CD4-positive, alpha-beta T cell treated with Interleukin-15 for 1 hour (primary cell): ENCODE measurements at regions not wholly inside any gene's neighbourhood (a gene's known extent, or its start where the extent isn't known, plus 50 kb on each side); places are given as distances from the start of the nearest gene placed in this dataset.
A peak's percentile ranks its signal among the peaks of the same experiment; 100 is the strongest.
"Not testable (repeated sequence)": the region's sequence is repeated elsewhere in the genome, so short reads cannot be mapped to it uniquely, and the experiment has no call there.

ENCODE experiments used
- DNase-seq: peaks from one replicate; pipeline ENCODE4 v3.0.0-alpha.2; 2020

DNA sequence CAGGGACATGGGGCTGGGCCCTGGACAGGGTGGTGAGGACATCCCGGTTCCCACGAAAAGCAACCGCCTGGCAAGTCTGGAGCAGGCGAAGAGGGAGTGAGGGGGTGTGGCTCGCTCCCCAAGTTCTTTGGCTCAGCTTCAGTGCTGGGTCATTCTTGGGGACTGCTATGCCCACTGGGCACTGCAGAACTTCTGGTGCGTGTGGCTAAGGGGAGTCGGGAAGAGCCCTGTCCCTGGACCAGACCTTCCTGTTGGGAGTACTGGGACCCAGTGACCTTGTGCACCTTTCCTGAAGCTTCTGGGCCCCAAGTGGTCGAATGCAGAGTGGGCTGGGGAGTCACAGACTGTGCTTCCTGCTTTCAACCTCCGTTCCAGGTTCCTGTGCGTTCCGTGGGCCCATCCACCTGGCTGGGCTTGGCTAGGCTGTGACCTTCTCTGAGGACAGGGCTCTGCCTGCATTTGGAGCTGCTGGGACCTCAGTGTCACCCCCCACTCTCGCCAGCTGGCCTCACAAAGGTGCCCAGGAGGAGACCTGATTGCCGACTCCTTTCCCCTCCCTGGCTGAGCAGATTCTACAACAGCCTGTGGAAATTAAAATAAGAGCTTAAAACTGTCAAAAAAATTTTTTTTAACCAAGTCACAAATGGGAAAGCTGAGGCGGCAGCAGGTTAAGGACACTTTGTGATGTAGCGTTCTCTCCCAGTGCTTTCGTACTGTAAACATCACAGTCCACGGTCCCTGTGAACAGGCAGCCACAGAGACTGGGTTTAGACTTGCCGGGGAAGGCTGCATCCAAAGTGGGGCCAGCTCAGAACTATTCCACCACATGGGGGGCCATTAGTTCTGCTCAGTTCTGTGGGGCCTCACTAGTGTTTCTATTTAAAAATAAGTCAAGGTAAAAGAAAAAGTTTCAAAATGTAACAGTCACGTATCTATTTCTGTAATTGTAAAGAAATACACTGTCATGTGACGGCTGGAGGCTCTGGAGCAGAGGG, 63.8 kb upstream of the WNT7B start:
- DNase-seq: no peak

DNA sequence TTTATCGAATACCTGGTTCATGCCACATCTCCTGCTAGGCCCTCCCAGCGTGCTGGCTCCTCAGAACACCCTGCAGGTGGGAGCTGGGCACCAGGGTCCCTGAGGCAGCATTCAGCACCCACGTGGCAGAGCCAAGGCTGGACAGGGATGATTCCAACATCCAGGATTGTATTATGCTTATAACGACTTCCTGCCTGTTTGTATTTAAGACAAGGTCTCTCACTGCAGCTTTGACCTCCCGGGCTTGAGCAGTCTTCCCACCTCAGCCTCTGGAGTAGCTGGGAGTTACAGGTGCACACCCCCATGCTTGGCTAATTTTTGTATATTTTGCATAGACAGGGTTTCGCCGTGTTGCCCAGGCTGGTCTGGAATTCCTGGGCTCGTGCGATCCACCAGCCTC, 64.7 kb upstream of the WNT7B start:
- no peak for DNase-seq

DNA sequence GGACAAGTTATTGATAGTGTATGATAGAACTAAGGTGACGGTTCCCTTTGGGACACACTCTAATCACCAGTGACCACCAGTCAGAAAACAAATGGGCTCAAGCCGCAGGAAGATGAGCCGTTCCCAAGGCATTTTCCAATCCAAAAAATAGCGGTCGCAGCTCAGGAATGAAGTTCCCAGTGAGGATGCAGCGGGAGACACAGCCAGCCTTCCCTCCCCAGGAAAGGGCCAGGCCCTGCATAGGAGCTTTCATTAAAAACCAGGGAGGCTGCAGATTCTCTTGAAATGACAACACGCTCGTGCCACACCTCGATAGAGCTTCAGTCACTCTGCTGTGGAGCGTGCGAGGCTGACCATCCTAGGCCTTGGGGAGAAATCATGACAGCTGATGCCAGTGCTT, 65.8 kb upstream of the WNT7B start:
- no peak for DNase-seq

DNA sequence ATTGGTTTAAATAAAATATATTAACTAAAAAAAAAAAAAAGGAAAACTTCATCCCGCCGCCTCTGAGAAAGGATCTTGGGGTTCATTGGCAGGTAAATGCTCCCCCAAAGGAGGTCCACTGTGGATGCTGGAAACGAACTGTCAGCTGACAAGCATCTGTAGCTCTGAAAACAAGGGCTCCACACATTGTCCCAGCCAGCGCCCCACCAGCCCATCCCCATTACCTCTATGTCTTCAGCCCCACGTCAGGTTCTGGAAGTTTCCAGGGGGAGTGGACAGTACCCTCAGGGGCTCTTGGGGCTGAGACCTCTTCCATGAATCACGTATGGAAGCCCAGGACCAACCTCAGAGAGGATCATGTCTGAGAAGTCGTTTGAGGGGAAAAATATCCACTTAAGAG, 66.4 kb upstream of the WNT7B start:
- DNase-seq: no peak

DNA sequence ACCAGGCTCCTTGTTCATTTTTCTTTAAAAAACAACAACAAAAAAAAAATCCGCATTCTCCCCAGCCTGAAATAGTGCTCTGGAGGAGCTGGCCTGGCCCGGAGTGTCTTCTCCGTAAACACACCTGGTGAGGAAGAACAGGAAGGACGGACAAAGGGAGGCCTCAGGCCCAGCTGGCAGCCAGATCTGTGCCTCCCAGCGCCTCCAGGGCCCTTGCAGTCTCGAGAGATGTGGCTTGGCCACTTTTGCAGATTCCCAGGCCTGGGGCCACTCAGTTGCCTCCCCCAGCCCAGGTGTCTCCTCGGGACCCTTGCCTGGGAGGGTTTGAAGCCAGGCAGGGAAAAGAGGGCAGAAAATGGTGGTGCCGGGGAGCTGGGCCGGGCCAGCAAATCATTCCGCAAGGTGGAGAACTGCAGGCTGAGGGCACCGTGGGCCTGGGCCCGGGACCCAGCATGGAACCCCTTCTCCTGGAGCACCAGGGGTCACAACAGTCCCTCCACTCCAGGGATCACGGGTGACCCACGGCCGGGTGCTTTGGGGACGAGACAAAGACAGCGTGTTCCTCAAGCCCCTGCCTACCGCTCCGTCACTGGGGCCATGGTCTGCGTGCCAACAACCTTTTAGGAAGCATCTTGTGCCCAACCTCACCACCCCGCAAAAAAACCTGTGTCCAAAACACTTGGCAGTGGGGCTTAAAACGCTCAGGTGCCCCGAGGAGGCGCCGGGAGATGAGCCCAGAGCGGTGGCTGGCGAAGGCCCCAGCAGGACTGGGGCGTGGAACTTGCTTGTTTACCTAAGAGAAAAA, 67.1 kb upstream of the WNT7B start:
- DNase-seq: no peak

DNA sequence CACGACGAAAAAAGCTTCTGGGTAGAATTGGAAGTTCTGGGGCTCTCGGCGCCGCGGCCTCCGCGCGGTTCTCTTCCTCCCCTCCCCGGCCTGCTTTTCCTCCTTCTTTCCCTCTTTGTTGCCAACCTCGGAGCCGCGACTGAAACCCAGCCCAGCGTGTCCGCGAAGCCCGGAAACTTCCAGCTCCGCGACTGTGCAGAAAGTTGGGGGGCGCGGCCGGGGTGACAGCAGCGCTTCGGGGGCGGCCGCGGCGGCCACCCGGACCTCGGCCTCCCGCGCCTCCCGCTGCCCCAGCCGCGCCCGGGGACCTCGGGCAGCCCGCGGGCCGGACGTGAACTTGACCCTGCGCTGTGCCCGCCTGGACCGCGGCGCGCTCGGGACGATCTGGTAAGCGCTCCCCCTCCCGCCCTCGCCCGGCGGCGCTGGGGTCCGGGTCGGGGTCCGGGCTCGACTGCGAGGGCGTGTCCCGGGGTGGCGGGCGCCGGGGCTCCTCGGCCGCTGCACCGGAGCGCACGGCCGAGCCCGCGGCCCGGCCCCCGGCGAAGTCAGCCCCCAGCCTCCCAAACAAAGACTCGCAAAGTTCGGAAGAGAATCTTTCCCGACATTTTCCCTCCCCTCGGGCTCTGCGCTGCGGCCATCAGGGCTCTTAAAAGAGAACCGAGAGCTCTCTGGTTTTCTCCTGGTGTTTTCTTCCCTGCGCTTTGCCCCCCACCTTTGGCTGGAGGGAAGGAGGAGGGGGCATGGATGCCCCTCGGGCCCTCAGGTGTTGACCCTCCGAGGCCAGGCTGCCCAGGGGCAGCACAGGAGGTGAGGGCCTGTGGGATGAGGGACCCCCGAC, 67.9 kb upstream of the WNT7B start:
- no peak for DNase-seq

DNA sequence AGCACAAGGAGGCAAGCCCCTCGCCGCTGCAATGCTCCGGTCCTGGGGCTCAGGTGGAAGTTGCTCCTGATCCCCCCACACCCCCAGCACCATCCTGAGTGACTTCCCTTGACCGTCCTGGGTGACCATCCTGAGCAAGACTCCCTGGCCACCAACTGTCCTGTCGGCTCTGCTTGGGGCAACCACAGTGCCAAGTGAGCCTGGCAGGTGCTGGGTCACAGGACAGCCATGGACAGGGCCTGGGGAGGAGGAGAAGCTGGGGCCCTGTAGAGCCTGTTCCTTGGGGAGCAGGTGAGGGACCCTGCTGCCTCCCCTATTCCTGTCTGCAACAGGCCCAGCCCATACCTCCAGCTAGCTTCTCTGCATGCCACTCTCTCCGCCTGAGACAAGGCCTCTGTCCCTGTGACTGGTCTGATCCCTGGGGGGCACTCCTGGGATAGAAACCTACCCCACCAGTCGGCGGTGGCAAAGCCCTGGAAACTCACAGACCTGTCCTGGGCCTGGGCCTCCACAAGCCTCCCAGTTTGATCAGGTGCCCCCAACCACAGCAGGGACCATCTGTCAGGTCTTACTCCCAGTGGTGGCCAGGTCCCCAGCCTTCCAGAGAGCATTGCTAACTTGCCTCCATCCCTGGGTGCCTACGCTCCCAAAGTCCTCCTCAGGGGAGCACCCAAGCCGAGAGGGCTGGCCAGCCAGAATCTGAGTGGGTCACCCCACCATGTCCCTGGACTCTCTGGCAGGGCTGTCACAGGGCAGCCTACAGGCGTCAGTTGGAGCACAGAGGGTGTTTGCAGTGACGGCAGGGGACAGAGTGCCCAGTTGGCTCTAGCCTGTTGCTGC, 68.7 kb upstream of the WNT7B start:
- DNase-seq: no peak

DNA sequence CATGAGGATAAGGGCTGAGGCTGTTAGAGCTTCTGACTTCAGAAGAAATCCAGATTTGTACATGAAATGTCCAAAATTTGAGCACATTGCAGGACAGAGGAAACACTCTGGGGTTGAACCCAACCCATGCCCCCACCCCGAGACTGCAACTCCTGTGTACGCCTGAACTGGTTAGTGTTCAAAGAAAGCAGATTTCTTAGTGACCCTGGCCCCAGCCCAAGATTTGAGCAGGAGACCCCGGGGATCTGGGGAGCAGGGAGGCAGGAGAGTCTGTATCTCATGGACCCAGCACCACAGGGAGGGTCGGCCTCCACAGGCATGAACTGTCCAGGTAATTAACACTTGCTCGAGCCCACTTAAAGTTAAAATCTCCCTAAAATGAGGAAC, 69.3 kb upstream of the WNT7B start:
- no peak for DNase-seq

DNA sequence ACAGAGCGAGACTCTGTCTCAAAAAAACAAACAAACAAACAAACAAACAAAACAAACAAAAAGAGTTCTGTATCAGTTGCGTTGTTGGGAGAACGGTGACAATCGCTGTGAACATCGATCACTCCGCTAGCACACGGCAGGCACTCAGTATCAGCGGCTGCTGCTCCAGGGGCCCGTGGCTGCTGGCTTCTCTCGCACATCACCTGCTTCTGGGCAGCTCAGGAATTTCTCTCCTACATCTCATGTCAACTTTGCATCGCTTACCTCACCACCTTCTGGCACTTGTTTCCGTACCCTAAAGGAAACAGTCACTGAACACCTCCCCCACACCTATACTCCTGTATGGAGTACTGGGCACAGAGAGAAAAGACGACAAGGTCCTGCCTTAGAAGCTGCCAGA, 70.3 kb upstream of the WNT7B start:
- no peak for DNase-seq

DNA sequence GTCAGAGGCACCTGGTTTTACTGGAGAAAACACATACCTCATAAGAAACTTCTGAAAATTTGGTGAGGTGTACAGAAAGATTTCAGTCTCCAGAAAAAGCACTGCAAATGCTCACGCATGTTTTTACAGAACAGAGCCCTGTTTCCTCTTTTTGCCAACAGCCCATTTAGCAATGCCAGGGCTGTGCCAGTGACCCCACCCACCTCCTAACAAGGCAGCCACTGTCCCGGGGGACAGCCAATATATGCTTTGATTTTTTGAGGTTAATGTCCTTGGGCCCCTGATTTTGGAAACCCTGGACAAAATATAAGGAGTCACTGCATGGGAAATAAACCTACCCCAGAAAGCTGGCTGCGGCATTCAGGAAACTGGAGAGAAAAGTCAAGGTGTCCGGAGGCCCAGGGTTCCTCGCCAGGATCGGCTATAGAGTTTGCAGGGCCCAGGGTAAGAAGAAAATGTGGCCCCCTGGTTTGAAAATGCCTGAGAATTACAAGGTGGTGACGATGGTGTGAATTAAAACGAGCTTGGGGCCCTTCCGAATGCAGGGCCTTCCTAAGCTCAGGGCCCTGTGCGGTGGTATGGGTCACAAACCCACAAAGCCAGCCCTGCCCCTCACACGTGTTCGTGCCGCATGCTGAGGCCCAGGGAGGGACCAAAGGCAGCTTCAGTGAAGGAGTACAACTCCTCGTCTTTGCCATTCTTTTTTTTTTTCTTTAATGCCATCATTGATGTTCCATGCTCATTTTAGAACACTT, 71.1 kb upstream of the WNT7B start:
- DNase-seq: peak; percentile 44

DNA sequence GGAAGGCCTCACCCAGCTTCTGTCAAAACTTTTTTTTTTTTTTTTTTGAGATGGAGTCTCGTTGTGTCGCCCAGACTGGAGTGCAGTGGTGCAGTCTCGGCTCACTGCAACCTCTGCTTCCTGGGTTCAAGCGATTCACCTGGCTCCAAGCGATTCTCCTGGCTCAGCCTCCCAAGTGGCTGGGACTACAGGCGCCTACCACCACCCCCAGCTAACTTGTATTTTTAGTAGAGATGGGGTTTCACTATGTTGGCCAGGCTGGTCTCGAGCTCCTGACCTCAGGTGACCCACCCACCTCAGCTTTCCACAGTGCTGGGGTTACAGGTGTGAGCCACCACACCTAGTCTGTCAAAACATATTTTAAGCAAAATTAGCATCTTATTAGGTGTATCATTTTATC, 71.7 kb upstream of the WNT7B start:
- DNase-seq: not testable (repeated sequence)

DNA sequence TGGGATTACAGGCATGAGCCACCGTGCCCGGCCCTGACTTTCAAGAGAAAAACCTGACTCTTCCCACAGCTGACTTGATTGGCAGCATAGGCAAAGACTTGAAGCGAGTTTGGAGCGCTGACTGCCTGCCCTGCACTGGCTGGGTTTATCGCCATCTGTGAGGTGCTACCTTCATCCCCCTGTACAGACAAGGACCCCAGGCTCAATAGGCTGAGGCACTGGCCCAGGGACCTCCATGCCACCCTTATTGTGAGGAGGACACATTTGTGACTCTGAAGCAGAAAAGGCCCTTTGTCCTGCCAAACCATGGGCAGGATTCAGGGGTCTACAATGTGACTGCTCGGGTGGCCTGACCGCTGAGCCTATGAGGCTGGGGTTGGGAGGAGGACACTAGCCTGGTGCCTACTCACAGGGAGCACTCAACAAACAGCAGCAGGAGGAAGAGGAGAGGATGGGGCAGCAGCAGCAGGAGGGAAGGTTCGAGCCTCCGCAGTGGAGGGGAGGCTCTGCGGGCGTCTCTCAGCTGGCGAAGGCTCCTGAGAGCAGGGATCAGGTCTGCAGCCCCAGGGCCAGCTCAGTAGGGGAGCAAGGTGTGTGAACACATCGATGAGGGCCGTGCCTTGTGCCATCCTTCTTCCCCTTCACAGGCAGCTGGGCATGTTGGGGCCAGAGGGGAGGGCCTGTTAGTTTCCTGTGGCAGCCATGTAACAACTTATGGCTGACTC, 72.9 kb upstream of the WNT7B start:
- DNase-seq: no peak

DNA sequence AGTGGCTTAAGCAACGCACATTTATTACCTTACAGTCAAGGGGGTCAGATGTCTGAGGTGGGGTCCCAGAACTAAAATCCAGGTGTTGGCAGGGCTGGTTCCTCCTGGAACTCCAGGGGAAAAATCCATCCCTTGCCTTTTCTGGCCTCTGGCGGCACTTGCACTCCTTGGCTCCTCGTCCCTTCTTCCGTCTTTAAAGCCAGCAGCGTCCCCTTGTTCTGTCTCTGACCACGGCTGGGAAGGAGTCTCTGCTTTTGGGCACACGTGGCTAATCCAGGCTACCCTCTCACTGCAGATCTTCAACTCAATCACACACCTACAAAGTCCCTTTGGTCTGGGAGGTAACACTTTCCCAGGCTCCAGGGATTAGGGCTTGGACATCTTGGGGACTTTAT, 73.5 kb upstream of the WNT7B start:
- DNase-seq: no peak

DNA sequence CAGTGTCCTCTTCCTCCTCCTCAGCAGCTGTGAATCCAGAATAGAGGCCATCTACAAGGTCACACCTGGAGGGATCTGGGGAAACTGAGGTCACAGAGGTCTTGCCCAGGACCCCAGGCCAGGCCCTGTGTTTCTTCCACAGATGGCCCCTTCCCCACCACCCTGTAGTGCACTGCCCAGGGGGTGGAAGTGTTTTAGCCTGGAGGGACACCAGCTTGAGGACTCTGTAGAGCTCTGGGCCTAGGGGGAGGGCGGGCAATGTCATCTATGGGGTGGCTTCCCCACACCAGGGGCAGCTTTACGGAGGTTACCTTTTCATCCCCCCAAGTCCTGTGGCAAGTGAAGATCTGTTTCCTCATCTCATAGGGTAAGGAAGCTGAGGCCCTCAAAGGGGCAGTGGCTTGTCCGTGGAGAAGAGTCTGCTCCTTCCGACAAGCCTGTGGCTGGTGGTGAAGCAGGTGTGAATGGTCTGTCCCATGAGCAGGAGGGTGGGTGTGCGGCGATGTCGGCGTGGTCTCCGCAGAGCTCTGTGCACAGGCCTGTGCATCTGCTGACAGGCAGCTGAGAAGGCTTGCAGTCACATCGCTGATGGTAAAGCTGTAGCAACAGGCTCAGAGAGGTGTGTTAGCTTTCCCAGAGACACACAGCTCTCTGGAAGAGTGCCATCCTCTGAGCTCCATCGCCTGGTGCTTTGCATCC, 74.1 kb upstream of the WNT7B start:
- DNase-seq: no peak

DNA sequence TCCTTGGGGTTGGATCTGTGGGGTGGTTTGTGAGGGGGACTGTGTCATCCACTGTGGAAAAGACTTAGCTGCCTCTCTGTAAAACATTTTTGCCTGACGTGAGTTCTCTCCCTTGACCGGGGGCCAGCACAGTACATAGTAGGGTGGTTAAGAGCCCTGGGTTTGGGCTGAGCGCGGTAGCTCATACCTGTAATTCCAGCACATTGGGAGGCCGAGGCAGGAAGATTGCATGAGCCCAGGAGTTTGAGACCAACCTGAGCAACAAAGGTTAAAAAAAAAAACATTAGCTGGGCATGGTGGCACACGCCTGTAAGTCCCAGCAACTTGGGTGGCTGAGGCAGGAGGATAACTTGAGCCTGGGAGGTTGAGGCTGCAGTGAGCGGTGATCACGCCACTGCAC, 74.7 kb upstream of the WNT7B start:
- no peak for DNase-seq

DNA sequence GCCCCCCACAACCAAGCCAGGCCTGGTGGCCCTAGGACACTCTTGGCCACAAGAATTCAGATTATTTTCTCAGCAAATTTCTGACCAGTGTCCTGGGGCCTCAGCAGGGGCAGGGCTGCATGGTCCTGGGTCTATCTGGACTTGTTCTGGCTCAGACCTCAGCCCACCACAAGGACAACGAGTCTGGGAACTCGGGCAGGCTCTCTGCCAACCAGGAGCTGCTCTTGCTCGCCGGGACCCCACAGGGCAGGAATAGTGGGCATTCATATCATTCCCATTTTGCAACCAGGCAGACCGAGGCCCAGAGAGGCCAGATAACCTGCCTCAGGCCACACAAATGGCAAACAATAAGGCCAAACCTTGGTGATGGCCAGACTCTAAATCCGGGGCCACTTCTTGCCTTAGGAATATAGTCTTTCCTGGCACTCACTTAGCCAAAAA, 75.4 kb upstream of the WNT7B start:
- no peak for DNase-seq

DNA sequence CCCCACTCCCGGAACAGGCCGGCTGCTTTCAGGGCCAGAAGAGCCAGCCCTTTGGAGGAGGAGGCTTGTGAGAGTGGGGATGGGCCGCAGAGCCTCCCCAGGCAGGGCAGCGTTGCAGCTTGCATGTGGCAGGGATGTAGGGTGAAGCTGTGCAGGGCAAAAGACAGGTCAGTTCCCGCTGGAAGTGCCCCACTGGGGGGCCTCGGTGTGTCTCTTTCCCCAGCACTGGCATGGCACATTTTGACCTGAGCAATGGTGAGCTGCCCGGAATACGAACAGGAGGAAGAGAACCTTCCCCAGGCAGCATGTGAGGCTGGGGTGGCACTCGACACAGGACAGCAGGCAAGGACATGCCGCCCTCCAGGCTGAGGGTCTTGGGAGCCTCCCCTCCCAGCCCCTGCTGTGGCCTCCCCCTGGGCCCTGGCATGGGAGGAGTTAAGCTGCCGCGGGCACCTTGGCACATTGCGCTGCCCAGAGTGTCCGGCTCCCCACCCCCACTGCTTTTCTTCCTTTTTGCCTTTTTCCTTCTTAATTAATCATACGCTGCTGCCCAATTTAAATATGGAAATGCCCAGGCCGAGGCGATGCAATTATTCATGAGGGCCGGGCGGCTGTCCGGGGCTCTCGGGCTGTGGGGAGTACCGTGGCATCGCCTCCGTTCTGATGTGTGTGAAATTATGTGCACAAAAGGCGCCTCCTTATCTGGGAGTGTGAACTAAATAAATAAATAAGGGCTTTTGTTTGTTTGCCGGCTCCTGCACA, 76.0 kb upstream of the WNT7B start:
- DNase-seq: no peak

DNA sequence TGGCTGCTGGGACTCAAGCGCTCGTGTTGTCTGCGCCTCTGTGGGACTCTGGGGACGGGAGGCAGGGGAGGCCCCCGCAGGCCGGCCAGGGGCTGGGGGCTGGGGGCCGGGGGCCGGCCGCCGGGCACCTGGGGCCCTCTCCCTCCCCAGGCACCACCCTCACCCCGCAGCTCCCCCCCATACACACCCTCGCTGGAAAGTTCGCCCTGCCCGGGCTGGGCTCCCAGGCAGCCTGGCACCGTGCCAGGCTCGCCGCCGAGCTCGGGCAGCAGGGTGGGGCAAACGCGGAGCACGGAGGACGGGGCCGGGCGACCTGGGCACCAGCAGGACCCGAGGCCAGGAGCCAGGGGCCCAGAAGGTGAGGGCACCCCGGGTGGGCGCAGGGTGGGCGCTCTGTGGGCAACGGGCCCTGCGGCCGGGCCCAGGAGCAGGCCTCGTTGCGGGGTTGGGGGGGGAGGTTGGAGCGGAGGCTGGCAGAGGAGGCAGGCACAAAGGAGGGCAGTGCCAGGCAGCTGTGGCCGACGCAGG, 76.7 kb upstream of the WNT7B start:
- peak; percentile 50 for DNase-seq
